GM06990 (cell line): ENCODE measurements at regions not wholly inside any gene's neighbourhood (a gene's known extent, or its start where the extent isn't known, plus 50 kb on each side); places are given as distances from the start of the nearest gene placed in this dataset.

Experiments used
- DNase-seq: peaks from one replicate; pipeline ENCODE4 v3.0.0-alpha.2; 2011; ENCODE audit not compliant: insufficient read length; ENCODE audit errors: extremely low read depth
- H3K27me3 ChIP-seq: replicated peaks from 2 replicates; pipeline ENCODE4 v1.6.0; 2011; ENCODE audit warnings: low read length; ENCODE audit not compliant: control insufficient read depth, insufficient read depth
- H3K36me3 ChIP-seq: 2 replicates; pipeline ENCODE4 v1.5.1; 2011; ENCODE audit warnings: low read length; ENCODE audit not compliant: control insufficient read depth, insufficient read depth
- H3K4me3 ChIP-seq: replicated peaks from 2 replicates; pipeline ENCODE4 v1.5.1; 2011; ENCODE audit warnings: low read depth, mild to moderate bottlenecking, control low read depth, low read length
- CTCF ChIP-seq: IDR thresholded peaks from 2 replicates; pipeline ENCODE4 v1.5.1; 2011; ENCODE audit warnings: low read length, control low read depth, mild to moderate bottlenecking, inconsistent platforms; ENCODE audit not compliant: insufficient read depth, poor library complexity, severe bottlenecking

GRCh38 chr1:94603663-94604062 lies 62.1 kb upstream of the F3 start:
- Histone ChIP-seq H3K36me3 (no peaks in the 10 kb centered on the region), H3K4me3 (no peak overlapping the region), H3K27me3 (peaks cover 2% of the 10 kb centered on the region)
- no peak for TF ChIP-seq CTCF
- no peak for DNase-seq

- no peaks in the 10 kb centered on the region for H3K36me3 ChIP-seq
- TF ChIP-seq CTCF: no peak
- peaks cover 2% of the 10 kb centered on the region; the same call in 1 of the 2 replicates for H3K27me3 ChIP-seq
- DNase-seq: no peak
- no peak overlapping the region for H3K4me3 ChIP-seq
Measured at GRCh38 chr1:94602802-94603625, 61.5 kb upstream of the F3 start.

GRCh38 chr1:94602316-94602715 lies 60.8 kb upstream of the F3 start:
- no peak for TF ChIP-seq CTCF
- peaks cover 2% of the 10 kb centered on the region; the same call in 1 of the 2 replicates for H3K27me3 ChIP-seq
- no peaks in the 10 kb centered on the region for H3K36me3 ChIP-seq
- no peak for DNase-seq
- no peak overlapping the region for H3K4me3 ChIP-seq

GRCh38 chr1:94600556-94600955 lies 59.0 kb upstream of the F3 start:
- no peak overlapping the region for H3K4me3 ChIP-seq
- no peaks in the 10 kb centered on the region for H3K36me3 ChIP-seq
- H3K27me3 ChIP-seq: peaks cover 2% of the 10 kb centered on the region; the same call in 1 of the 2 replicates
- no peak for TF ChIP-seq CTCF
- no peak for DNase-seq

- Histone ChIP-seq H3K27me3 (peaks cover 2% of the 10 kb centered on the region; the same call in 1 of the 2 replicates), H3K4me3 (no peak overlapping the region), H3K36me3 (no peaks in the 10 kb centered on the region)
- DNase-seq: no peak
- no peak for TF ChIP-seq CTCF
Measured at GRCh38 chr1:94599095-94599813, 57.7 kb upstream of the F3 start.
